OCI-LY7 (cell line): ENCODE measurements at regions not wholly inside any gene's neighbourhood (a gene's known extent, or its start where the extent isn't known, plus 50 kb on each side); places are given as distances from the start of the nearest gene placed in this dataset.

ENCODE experiments used
- CTCF ChIP-seq: fragments of 200-600 bp; sonication (generic); conservative IDR thresholded peaks from 2 replicates; pipeline ENCODE4 v1.5.1; 2014; ENCODE audit warnings: mild to moderate bottlenecking, antibody characterized with exemption, low read length, moderate library complexity, mixed read lengths
- EZH2phosphoT487 ChIP-seq: fragments of 200-600 bp; sonication (generic); IDR thresholded peaks from 2 replicates; pipeline ENCODE4 v1.6.1; 2018; ENCODE audit warnings: low read depth, borderline replicate concordance, mild to moderate bottlenecking, mixed run types, antibody characterized with exemption, low read length, moderate library complexity, mixed read lengths

DNA sequence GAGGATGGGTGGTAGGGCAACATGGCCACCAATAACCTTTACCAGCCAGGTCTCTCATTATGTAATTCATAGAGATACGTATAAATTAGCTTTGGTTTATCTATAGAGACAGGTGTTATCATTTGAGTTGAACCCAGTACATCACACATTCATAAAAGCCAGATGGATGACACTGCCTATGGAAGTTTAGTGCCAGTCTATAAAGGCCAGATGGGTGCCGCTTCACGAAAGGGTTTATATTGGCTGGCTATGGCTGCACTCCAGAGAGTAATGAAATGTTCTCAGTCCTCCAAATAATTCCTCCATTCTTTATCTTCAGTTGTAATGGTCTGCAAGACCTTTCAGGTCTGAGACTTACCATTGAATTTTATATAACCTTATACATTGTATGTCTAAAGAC is 331.9 kb upstream of the NR3C2 start:
- no peak for TF ChIP-seq EZH2phosphoT487
- no peak for TF ChIP-seq CTCF
